HG03103 (cell line): ENCODE measurements at regions not wholly inside any gene's neighbourhood (a gene's known extent, or its start where the extent isn't known, plus 50 kb on each side); places are given as distances from the start of the nearest gene placed in this dataset.

ENCODE experiments used
- ATAC-seq: cut with Tn5 transposase; IDR thresholded peaks from one replicate; pipeline ENCODE4 v1.9.1; 2021; ENCODE audit warnings: low read depth; ENCODE audit not compliant: unreplicated experiment

DNA sequence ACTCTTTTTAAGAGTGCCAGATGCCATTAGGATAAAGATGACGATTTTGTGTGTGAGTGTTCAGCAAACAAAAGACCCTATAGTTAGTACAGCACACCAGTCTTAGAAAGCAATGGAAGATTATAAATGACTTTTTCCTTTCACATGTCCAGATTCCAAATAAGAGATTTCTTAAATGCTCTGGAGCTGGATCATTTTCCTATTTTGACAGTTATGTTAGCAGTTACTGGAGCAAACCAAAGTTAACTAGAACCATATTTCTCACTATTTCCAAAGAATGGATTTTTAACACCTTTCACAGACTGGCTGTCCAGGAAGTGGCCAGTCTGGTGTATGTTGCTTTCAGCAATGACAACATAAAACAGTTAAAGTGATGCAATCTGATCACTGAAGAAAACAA lies 905.8 kb upstream of the ADGRL2 start:
- ATAC-seq: no peak

DNA sequence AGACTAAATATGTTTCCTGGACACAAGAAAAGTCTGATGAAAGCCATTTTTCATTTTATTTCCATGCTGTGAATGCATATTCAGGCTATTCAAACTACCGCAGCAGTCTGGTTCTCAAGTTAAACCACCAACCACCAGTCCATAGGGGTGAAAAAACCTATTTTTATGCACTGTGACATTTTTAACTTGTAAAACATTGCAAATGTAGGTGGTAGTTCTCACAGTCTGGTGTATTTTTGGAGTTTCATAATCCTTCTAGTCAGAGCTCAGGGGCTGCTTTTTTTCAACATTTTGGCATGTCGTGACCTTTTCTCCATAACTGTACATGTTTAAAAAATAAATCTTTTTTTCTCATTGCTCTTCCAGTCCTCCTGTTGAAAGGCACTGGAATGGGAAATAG lies 907.6 kb upstream of the ADGRL2 start:
- peak; percentile 64 for ATAC-seq

DNA sequence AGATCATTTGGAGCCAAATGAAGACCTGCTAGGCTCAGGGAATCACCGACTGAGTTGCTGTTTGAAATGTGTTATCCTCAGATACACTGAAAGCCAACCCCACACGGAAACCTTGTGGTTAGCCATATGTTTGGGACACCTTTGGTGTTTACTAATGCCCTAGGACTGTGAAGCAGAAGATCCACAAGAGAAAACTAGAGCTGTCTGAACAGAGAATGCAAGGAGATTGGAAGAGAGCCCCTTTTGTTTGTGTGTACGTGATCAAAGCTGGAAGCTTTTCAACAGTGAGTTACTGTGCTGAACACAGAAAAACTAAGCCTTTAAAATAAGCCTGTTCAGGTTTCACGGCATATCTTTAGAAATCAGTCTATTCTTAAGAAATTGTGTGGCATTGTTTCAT lies 908.2 kb upstream of the ADGRL2 start:
- no peak for ATAC-seq

DNA sequence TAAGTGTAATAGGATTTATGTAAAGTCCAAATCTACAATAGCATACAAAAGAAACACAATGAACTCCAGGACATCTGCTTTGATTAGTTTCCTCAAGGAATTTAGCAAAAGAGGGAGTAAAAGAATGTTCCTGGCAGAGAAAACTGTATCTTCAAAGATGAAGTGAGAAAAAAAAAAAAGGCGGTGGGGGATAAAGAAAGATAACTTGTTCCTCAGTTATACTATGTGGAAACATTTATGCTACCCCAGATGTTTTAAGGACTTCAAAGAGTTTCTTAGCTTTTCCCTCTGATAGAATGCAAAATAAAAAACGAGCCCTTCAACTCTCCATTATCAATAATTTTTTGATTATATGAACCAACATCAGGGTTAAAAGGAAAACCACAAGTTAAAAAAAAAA lies 908.9 kb upstream of the ADGRL2 start:
- no peak for ATAC-seq

DNA sequence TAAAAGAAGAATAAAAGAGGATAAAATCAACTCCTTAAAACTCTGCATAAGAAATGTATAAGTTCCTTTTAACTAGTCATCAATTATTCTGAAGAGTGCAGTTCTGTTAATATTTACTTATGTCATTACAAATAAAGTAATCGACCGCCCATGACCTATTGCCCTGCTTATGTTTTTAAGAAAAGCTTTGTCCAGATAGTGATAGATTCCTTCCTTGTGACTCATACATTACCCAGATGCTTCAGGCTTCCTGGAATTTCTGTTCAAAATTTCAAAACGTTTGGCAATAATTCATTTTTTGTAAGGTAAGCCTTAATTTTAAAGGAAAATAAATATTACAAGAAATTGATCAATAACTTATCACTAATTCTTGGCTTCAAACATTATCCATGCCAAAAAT lies 918.2 kb upstream of the ADGRL2 start:
- ATAC-seq: no peak

DNA sequence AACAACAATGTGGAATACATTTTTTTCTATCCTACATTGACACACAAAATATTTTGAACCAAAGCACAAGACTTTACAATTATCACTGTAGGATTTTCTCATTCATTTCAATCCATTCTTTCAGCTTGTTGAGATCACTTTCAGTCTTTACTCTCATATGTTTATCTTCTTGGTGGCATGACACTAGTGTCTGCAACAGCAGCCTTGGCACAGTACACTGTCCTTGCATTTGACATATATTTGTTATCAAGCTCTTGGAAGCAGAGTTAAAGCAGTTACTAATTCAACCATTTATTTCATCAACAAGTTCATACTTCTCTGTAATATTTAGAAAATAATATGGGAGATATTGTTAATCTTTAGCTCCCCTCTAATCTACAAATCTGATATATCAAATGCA lies 922.4 kb upstream of the ADGRL2 start:
- ATAC-seq: no peak

DNA sequence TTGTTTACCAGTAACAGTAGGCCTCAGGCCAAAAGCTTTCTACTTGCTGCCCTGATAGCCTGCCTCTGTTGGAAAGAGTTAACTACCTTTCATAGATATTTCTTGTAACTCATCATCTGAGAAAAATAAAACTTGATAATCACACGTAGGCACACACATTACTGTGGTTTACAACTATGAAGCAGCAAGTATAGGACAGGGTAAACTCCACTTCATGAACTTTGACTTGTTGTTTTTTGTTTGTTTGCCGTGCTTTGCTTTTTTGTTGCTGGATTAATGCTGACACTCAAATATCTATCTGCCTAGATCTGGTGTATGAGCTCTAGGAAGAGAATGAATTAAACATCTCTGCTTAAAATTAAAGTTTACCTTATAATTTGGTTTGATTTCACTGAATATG lies 924.7 kb upstream of the ADGRL2 start:
- no peak for ATAC-seq

DNA sequence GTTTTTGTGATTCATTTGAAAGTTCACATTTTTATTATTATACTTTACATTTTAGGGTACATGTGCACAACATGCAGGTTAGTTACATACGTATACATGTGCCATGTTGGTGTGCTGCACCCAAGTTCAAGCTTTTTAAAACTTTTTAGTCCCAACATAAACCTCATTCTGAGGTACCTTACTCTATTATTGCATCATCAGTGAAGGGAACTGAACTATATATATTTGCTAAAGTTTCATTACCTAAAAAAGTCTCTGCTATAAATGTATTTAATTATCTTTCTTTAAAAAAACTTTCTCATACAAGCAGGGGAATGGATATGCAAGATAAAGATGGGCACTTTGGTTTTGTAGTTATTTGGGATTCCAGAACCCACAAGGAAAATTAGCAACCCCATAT lies 931.4 kb upstream of the ADGRL2 start:
- ATAC-seq: no peak

DNA sequence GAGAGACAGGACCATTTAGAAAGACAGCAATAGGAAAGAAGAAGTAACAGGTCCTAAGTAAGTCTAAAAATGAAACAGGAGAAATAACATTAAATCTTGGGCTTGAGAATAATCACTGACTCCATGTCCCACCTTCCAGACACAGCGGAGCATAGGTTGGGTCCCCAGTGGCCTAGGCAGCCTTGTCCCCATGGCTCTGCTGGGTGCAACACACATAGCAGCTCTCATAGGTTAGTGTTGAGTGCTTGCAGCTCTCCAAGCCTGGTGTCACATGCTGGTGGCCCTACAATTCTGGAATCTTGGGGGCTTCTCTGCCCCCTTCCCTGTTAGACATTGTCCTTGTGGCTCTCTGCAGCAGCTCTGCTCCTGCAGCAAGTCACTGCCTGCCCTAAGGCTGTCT lies 952.8 kb upstream of the ADGRL2 start:
- ATAC-seq: no peak

DNA sequence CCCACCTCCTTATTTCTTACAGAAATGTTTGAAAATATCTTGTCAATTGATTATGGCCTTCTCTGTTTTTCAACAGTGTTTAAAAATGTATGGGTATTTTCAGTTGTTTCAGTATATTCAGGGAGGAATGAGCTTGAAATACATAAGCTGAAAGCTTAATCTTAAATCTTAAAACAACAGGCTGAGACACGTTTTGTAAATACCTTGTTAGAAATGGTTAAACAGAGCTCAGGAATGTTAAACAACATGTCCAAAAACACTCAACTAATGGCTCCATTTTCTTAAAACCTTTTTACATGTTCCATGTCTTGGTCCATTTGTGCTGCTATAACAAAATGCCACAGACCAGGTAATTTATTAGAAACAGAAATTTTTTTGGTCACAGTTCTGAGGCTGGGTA lies 953.8 kb upstream of the ADGRL2 start:
- ATAC-seq: no peak

DNA sequence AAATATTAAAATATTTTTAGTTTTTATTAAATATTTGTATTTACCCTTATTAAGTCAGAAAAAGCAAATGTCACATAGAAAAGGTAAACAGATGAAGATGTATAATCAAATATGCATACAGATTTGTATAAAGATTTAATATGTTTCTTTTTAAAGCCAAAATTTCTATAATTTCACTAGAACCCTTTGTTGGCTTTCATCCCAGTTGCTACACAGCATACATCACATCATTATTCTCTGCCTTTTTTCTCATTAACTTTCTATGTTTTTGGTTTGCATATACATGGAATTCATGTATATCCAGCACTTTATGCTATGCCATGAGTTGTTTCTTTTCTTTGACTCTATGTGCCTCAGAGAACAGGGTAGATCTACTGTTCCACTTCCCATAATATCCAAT lies 957.9 kb upstream of the ADGRL2 start:
- ATAC-seq: no peak

DNA sequence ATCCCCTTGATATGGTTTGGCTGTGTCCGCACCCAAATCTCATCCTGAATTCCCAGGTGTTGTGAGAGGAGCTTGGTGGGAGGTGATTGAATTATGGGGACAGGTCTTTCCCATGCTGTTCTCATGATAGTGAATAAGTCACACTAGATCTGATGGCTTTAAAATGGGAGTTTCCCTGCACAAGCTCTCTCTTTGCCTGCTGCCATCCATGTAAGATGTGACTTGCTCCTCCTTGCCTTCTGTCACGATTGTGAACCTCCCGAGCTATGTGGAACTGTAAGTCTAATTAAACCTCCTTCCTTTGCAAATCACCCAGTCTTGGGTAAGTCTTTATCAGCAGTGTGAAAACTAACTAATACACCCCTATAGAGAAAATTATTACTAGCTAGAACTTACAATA lies 959.5 kb upstream of the ADGRL2 start:
- ATAC-seq: no peak

DNA sequence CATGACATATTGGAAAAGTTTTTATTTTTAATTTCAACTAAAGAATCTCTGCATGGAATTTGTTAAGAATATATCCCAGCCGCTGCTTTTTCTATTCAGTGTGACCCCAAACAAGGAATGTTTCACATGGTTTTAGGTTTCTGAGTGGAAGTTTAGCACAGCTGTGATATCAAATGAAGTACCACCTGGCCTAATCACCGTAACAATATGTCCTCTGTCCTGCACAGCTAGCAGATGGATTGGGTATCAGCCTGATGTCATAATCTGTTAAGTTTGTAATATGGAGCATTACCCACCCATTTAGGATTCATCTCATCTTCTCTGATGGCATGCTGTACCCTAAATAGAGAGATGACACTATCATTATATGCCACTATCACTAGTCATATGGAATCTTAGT lies 963.7 kb upstream of the ADGRL2 start:
- ATAC-seq: no peak

DNA sequence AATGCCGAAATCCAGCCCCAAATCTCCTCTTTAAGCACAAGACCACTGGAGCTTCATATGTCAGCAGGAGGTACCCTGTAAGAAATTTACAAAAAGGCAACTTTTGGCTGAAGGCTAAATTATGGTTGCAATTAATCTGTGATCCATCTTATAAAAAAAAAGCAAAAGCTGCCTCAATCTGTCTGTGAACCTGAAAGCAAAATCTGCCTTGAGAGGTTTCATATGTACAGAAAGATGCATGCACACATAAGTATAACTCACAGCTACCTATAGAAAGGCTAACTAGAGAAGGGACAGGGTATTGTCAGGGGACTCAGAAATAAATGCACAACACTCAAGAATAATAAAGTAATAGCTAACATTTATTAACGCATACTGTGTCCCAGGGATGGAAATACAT lies 964.2 kb upstream of the ADGRL2 start:
- no peak for ATAC-seq

DNA sequence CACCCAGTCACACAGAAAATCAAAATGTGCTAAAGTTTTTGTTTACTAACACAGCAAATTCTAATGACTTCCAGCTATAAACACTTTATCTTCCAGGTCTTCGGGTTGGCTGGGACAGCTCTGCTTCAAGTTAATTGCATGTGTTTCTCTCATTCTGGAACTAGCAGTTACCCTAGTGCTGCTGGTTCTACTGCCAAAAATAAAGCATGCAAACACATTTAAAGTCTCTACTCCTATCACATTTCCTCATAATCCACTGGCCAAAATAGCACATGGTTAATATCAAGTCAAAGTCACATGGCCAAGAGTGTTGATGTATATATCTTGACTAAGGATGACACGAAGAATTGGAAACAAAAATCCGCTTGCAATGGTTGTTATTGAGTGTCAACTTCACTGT lies 973.1 kb upstream of the ADGRL2 start:
- ATAC-seq: no peak

DNA sequence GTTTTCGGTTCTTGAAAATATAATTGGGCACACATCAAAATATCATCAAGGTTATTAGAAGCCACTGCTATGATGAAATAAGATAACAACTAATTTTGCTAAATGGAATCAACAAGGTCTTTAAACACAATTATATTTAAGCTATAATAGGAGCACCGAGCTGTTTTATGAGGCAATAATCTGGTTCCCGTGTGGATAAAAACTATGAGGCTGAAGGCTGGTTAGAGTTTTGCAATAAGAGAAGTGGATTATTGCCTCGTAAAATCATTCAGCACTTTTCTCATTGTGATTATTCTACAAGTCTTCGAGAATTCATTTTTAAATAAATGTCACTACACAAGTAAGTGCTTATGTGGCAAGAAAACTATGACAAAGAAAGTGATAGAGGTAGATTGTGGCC lies 975.7 kb upstream of the ADGRL2 start:
- ATAC-seq: no peak

DNA sequence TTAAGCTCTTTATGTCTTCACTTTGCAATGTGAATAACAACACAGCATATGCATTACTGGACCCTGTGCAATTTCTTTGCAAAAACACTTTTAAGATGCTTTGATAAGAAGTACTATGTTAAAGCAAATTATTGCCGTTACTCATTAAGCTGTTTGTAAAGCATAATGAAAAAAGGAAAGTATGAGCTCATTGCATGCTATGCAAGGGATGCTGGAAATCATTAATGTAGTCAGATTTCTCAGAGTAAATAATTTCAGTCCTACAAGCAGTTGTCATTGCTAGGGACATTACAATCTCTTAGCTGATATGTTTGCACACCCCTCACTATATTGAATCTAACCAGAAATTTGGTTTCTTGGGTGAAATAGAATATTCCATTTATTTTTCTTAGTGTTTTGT lies 982.5 kb upstream of the ADGRL2 start:
- no peak for ATAC-seq

DNA sequence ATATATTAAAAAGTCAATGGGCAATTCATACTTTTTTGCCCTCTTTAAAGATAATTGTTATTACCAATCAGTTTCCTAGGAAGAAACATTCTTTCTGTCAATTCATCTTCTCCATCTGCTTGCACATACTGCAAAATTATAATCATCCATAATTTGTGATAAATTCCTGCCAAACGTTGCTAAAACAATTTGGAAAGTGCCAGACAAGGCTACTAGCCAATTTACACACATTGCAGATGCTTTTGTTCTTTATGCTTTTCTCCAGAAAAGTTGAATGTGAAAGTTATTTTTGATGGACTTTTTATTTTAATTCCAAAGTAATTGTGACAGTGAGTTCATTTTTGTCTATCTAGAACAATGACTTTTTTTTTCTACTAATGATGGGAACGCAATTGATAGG lies 992.8 kb upstream of the ADGRL2 start:
- ATAC-seq: no peak

DNA sequence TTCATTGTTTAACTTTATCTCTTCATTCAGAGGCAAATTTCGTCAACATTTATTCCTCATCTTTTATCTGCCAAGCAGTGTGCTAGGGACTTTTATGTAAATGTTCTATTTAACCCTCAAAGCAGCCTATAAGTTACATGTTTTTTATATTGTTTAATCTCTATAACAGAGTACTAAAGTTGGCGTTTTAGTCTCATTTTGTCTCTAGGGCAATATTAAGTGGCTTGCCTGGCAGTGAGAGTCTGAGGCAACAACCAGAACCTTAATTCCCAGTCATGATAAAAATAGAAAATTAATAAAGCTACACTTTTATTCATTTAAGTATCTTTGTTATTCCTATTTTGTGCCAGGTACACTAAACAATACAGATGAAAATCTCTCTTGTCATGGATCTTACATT lies 994.3 kb upstream of the ADGRL2 start:
- no peak for ATAC-seq

DNA sequence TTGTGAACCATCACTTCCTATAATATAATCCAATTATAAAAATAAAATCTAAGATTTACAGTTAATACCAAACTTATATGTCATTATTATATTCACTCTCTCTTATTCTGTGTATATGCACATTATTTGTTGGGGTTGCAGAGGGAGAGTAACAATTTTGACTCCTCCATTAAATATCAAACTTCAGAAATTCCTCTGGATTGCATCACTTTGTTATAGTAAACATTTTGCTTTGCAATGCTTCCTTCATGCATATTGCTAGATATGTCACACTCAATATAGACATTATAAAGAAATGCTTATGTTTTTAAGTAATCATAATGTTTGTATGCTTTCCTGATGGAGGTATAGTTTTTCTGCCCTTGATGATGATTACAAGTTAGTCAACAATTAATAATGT lies 999.0 kb upstream of the ADGRL2 start:
- ATAC-seq: no peak

DNA sequence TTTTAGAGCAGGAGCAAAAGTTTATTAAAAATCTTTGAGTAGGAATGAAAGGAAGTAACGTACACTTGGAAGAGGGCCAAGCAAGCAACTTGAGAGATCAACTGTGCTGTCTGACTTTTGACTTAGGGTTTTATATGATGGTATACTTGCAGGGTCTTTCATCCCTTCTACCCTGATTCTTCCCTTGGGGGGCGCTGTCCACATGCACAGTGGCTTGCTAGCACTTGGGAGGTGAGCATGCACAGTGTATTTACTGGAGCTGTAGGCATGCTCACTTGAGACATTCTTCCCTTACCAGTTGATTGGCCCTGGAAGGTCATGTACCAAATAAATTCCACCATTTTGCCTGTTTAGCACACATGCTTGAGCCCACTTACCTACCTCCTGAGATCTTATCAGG lies 1001.3 kb upstream of the ADGRL2 start:
- no peak for ATAC-seq

DNA sequence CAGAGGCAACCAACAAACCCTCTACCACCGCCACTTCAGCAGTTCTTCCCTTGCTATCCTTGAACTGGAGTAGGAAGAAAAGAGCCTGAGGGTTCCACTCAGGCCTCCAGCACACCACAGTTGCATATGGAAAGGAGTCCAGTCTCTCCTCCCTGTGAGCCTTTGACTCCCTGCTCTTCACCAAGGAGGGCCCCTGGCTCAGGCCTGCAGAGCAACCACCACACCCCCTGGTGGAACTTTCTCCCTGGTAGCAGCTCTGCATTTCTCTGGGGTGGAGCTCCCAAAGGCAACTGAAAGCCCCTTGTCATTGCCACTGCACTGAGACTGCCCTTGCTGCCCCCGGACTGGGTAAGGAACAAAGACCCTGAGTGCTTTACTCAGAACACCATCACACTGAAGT lies 1021.5 kb upstream of the ADGRL2 start:
- no peak for ATAC-seq

DNA sequence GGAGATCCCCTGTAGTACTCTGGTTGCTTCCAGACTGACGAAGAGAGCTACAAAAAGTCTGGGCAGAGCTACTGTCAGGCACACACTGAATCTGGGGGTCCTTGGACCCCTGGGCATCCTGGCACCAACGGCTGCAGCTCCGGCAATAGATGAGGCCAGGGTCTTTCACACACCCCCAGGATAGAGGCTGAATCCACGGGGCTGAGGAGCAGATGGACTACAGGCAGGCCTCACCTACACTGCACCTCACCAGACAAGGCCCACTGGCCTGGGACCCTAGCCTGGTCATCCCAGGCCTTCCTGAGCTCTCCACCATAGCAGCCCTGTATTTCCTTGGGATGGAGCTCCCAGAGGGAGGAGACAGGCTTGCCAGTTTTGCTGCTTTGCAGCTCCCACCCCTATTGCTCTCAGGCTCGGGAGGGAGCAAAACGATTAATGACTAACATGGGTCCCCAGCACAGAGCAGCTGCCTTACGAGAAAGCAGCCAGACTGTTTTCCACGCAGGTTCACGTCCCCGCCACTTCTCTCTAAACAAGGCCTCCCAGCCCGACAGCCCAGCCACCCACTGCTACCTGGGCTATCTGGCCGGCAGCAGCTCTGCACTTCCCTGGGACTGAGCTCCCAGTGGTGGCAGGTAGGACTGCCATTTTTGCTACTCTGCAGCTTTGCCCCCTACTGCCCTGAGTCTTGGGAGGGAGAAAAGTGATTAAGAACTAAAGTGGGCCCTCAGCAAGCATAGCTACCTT lies 1022.5 kb upstream of the ADGRL2 start:
- no peak for ATAC-seq
